ENCODE measurements at regions not wholly inside any gene's neighbourhood (a gene's known extent, or its start where the extent isn't known, plus 50 kb on each side); places are given as distances from the start of the nearest gene placed in this dataset.

DNA sequence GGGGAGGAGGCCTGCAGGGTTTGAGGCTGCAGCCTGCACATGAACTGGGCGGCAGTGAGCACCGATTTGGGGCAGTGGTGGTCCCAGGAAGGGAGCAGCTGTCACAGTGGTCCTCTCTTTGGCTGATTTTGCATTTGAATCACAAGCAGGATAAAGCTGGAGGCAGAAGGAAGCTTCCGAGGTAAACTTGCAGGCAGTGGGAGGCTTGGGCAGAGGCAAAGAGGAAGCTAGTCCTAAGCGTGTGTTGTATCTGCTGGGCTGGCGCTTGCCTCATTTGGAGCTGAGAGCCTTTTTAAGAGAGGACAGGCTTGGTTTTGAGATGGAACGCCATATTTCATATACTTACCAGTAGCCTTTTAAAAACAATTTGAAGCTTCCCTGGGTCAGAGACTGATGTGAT lies 177.2 kb upstream of the PODXL start:
- Histone ChIP-seq H3K36me3 (replicated peaks in 1 of 2; ENCODE audit: control extremely low read depth in 1 of 2, control insufficient read depth in 1 of 2, extremely low read depth in 1 of 2, insufficient read depth in 2 of 2, low read length in 1 of 2) (no peaks in the 10 kb centered on the region), H3K79me2 (ENCODE audit: control insufficient read depth, insufficient read depth, low read length) (no peaks in the 10 kb centered on the region), H3K27ac (ENCODE audit: low read length in 2 of 2) (no peak overlapping the region), H2AFZ (ENCODE audit: insufficient read depth, low read depth, low read length, poor library complexity, severe bottlenecking) (no peak overlapping the region), H4K20me1 (ENCODE audit: control insufficient read depth, insufficient read depth, low read length, poor library complexity, severe bottlenecking) (no peaks in the 10 kb centered on the region), H3K4me1 (ENCODE audit: control insufficient read depth in 2 of 2, insufficient read depth in 2 of 2, low read length in 2 of 2) (no peaks in the 10 kb centered on the region), H3K9ac (ENCODE audit: low read length) (no peak overlapping the region), H3K4me3 (ENCODE audit: control extremely low read depth in 1 of 5, extremely low read depth in 1 of 5, insufficient read depth in 1 of 5, low read depth in 2 of 5, low read length in 4 of 5) (no peak overlapping the region), H3K27me3 (replicated peaks in 1 of 4; ENCODE audit: control extremely low read depth in 1 of 4, control insufficient read depth in 3 of 4, insufficient read depth in 4 of 4, low read length in 3 of 4) (peaks cover 0 to 5% (median 0%) of the 10 kb centered on the region in 4 experiments), H3K9me3 (ENCODE audit: control extremely low read depth in 1 of 3, control insufficient read depth in 2 of 3, insufficient read depth in 1 of 3, low read length in 2 of 3) (peaks cover 0 to 16% (median 0%) of the 10 kb centered on the region in 3 donors), H3K4me2 (replicated peaks; ENCODE audit: low read depth, low read length, poor library complexity, severe bottlenecking) (no peak overlapping the region)
- CTCF ChIA-PET: no interaction called here
- TF ChIP-seq EZH2 (IDR thresholded peaks at IDR 0.05; ENCODE audit: borderline replicate concordance, insufficient read depth, low read depth, low read length, poor library complexity, severe bottlenecking) (no peak), CTCF (IDR thresholded peaks at IDR 0.05) (no peak)
- H3K27ac Mint-ChIP-seq: no peak overlapping the region
- H3K27me3 Mint-ChIP-seq: peaks cover 19% of the 10 kb centered on the region
- no peak for ATAC-seq (ENCODE audit: low read depth)
- intact Hi-C loops (cut with micrococcal nuclease): no loop called here
- H3K9me3 Mint-ChIP-seq (ENCODE audit: insufficient read depth): no peaks in the 10 kb centered on the region
- WGBS (ENCODE audit: insufficient coverage): 77% methylated on average over 3 of the region's 6 CpGs
- DNase-seq: no peak
- H3K4me1 Mint-ChIP-seq: no peaks in the 10 kb centered on the region
- POLR2A ChIA-PET: no interaction called here
- H3K4me3 Mint-ChIP-seq: no peak overlapping the region

DNA sequence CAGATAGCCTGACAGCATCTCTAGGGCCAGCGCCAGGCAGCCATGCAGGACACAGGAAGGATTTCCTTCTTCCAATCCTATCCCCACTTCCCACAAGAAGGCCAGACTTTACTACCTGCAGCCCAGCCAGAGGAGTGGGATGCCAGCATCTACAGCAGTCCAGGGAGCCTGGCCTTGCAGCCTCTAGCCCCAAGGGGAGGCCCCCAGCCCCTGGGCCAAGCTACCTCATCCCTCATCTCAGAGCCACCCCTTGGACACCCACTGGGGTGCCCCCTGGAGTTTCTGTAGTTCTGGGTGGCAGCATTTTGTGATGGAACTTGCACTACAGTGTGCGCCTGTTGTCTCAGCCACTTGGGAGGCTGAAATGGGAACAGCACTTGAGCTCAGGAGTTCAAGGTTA lies 170.8 kb upstream of the PODXL start:
- 82% methylated on average over 2 of the region's 2 CpGs for WGBS (ENCODE audit: insufficient coverage)
- no peak overlapping the region for H3K27ac Mint-ChIP-seq
- peaks cover 4% of the 10 kb centered on the region for H3K9me3 Mint-ChIP-seq (ENCODE audit: insufficient read depth)
- H3K36me3 ChIP-seq (replicated peaks in 1 of 2; ENCODE audit: control extremely low read depth in 1 of 2, control insufficient read depth in 1 of 2, extremely low read depth in 1 of 2, insufficient read depth in 2 of 2, low read length in 1 of 2): no peaks in the 10 kb centered on the region
- H4K20me1 ChIP-seq (ENCODE audit: control insufficient read depth, insufficient read depth, low read length, poor library complexity, severe bottlenecking): no peaks in the 10 kb centered on the region
- no peak overlapping the region for H3K4me3 ChIP-seq (ENCODE audit: control extremely low read depth in 1 of 5, extremely low read depth in 1 of 5, insufficient read depth in 1 of 5, low read depth in 2 of 5, low read length in 4 of 5)
- no peak overlapping the region for H3K27ac ChIP-seq (ENCODE audit: low read length in 2 of 2)
- H3K9me3 ChIP-seq (ENCODE audit: control extremely low read depth in 1 of 3, control insufficient read depth in 2 of 3, insufficient read depth in 1 of 3, low read length in 2 of 3): peaks cover 0 to 15% (median 0%) of the 10 kb centered on the region in 3 donors
- TF ChIP-seq EZH2 (IDR thresholded peaks at IDR 0.05; ENCODE audit: borderline replicate concordance, insufficient read depth, low read depth, low read length, poor library complexity, severe bottlenecking): no peak
- H2AFZ ChIP-seq (ENCODE audit: insufficient read depth, low read depth, low read length, poor library complexity, severe bottlenecking): no peak overlapping the region
- DNase-seq (no peak), ATAC-seq (ENCODE audit: low read depth) (no peak)
- H3K27me3 Mint-ChIP-seq: peaks cover 27% of the 10 kb centered on the region
- no peaks in the 10 kb centered on the region for H3K79me2 ChIP-seq (ENCODE audit: control insufficient read depth, insufficient read depth, low read length)
- CTCF ChIA-PET: no interaction called here
- H3K4me1 ChIP-seq (ENCODE audit: control insufficient read depth in 2 of 2, insufficient read depth in 2 of 2, low read length in 2 of 2): no peaks in the 10 kb centered on the region
- POLR2A ChIA-PET: no interaction called here
- no peak overlapping the region for H3K9ac ChIP-seq (ENCODE audit: low read length)
- H3K4me1 Mint-ChIP-seq: no peaks in the 10 kb centered on the region
- no peaks in the 10 kb centered on the region for H3K27me3 ChIP-seq (replicated peaks in 1 of 4; ENCODE audit: control extremely low read depth in 1 of 4, control insufficient read depth in 3 of 4, insufficient read depth in 4 of 4, low read length in 3 of 4)
- no peak overlapping the region for H3K4me2 ChIP-seq (replicated peaks; ENCODE audit: low read depth, low read length, poor library complexity, severe bottlenecking)
- intact Hi-C loops (cut with micrococcal nuclease): no loop called here
- H3K4me3 Mint-ChIP-seq: no peak overlapping the region
